Mesodermal cell (in vitro differentiated cells): ENCODE measurements at regions not wholly inside any gene's neighbourhood (a gene's known extent, or its start where the extent isn't known, plus 50 kb on each side); places are given as distances from the start of the nearest gene placed in this dataset.

Experiments
- H3K27ac ChIP-seq: 2 replicates; pipeline ENCODE4 v1.7.0; 2013; ENCODE audit warnings: mild to moderate bottlenecking, low read depth, low read length, moderate library complexity; ENCODE audit not compliant: severe bottlenecking
- H3K36me3 ChIP-seq: 2 replicates; pipeline ENCODE4 v1.7.1; 2013; ENCODE audit warnings: mild to moderate bottlenecking, low read length, moderate library complexity; ENCODE audit not compliant: control insufficient read depth, insufficient read depth
- H3K4me1 ChIP-seq: one replicate; pipeline ENCODE4 v1.7.1; 2013; ENCODE audit warnings: mild to moderate bottlenecking, low read length; ENCODE audit not compliant: insufficient read depth, control insufficient read depth, poor library complexity, severe bottlenecking
- H3K4me3 ChIP-seq: 2 replicates; pipeline ENCODE4 v1.7.0; 2013; ENCODE audit warnings: low read length, control low read depth, mild to moderate bottlenecking; ENCODE audit not compliant: insufficient read depth, poor library complexity, severe bottlenecking; ENCODE audit errors: extremely low read depth
- H3K9me3 ChIP-seq: 2 replicates; pipeline ENCODE4 v1.7.1; 2013; ENCODE audit warnings: mild to moderate bottlenecking, low read length, moderate library complexity; ENCODE audit not compliant: control insufficient read depth
- WGBS, 2 experiments: methylation state at CpG; one replicate each; pipeline ENCODE4 v1.1.5; 2013; ENCODE audit warnings: missing lambda C conversion rate in 2 of 2; ENCODE audit not compliant: insufficient coverage in 2 of 2; 5-methylcytosine and 5-hydroxymethylcytosine counted together

- Histone ChIP-seq H3K36me3 (no peaks in the 10 kb centered on the region), H3K27ac (no peak overlapping the region), H3K4me3 (no peak overlapping the region), H3K4me1 (peaks cover 8% of the 10 kb centered on the region), H3K9me3 (no peaks in the 10 kb centered on the region)
- 86% methylated on average over 7 to 8 of the region's 8 CpGs for WGBS, 2 experiments
Measured at GRCh38 chr12:12016284-12017100, 54.2 kb upstream of the BCL2L14 start.

GRCh38 chr12:12017135-12017581 is 53.6 kb upstream of the BCL2L14 start:
- no peak overlapping the region for H3K27ac ChIP-seq
- H3K4me1 ChIP-seq = peaks cover 7% of the 10 kb centered on the region
- no peak overlapping the region for H3K4me3 ChIP-seq
- H3K9me3 ChIP-seq = no peaks in the 10 kb centered on the region
- WGBS, 2 experiments = 92% methylated on average over 3 of the region's 3 CpGs; no CpG with 5 or more reads in 1 of the 2 experiments
- H3K36me3 ChIP-seq = no peaks in the 10 kb centered on the region

GRCh38 chr12:12017798-12018197 is 52.9 kb upstream of the BCL2L14 start:
- no peak overlapping the region for H3K27ac ChIP-seq
- no peak overlapping the region for H3K4me3 ChIP-seq
- no peaks in the 10 kb centered on the region for H3K9me3 ChIP-seq
- 48 to 49% methylated on average over 4 of the region's 4 CpGs for WGBS, 2 experiments
- H3K4me1 ChIP-seq = peaks cover 7% of the 10 kb centered on the region
- no peaks in the 10 kb centered on the region for H3K36me3 ChIP-seq

- Histone ChIP-seq H3K27ac (no peak overlapping the region), H3K36me3 (no peaks in the 10 kb centered on the region), H3K4me3 (no peak overlapping the region), H3K4me1 (peaks cover 7% of the 10 kb centered on the region), H3K9me3 (no peaks in the 10 kb centered on the region)
- 88 to 90% methylated on average over 4 to 8 of the region's 8 CpGs for WGBS, 2 experiments
Measured at GRCh38 chr12:12018454-12018853, 52.3 kb upstream of the BCL2L14 start.

GRCh38 chr12:12019881-12020280 is 50.9 kb upstream of the BCL2L14 start:
- no peaks in the 10 kb centered on the region for H3K36me3 ChIP-seq
- no peaks in the 10 kb centered on the region for H3K9me3 ChIP-seq
- H3K4me3 ChIP-seq = no peak overlapping the region
- 93% methylated on average over 6 of the region's 9 CpGs for WGBS, 2 experiments
- H3K27ac ChIP-seq = no peak overlapping the region
- H3K4me1 ChIP-seq = peaks cover 7% of the 10 kb centered on the region

- no peak overlapping the region for H3K27ac ChIP-seq
- no peaks in the 10 kb centered on the region for H3K36me3 ChIP-seq
- no peaks in the 10 kb centered on the region for H3K9me3 ChIP-seq
- WGBS, 2 experiments = 80 to 94% methylated on average over 3 of the region's 4 CpGs
- no peak overlapping the region for H3K4me3 ChIP-seq
- peaks cover 7% of the 10 kb centered on the region for H3K4me1 ChIP-seq
Measured at GRCh38 chr12:12020762-12021161, 50.0 kb upstream of the BCL2L14 start.
